Caco-2 (cell line): ENCODE measurements at regions not wholly inside any gene's neighbourhood (a gene's known extent, or its start where the extent isn't known, plus 50 kb on each side); places are given as distances from the start of the nearest gene placed in this dataset.

Experiments
- BruUV-seq: library from RNA; stranded (reverse); fragments of 400-500 nt; replicated peaks from 2 replicates; lab custom pipeline; 2021; lab: Mats Ljungman, UMichigan
- CTCF ChIA-PET: fragments of 300-600 bp; sonication (Branson Sonifier 250); formaldehyde crosslinking; loops from one replicate; lab custom pipeline; 2022; ENCODE audit warnings: antibody characterized with exemption; lab: Charles Lee
- POLR2A ChIA-PET: fragments of 300-600 bp; sonication (Branson Sonifier 250); formaldehyde crosslinking; loops from one replicate; lab custom pipeline; 2022; ENCODE audit warnings: antibody characterized with exemption; lab: Charles Lee
- DNase-seq, 2 experiments: peaks; one replicate each; pipeline versions ENCODE4 v3.0.0 to v3.0.0-alpha.2; 2020 to 2022
- H3K27me3 ChIP-seq: replicated peaks from 2 replicates; pipeline ENCODE4 v1.6.0; 2011; ENCODE audit warnings: low read length; ENCODE audit not compliant: control insufficient read depth, insufficient read depth
- H3K36me3 ChIP-seq: 2 replicates; pipeline ENCODE4 v1.5.1; 2011; ENCODE audit warnings: low read length; ENCODE audit not compliant: control insufficient read depth, insufficient read depth
- H3K4me1 ChIP-seq: fragments of 250-450 bp; sonication (Bioruptor Pico); 2 replicates; pipeline ENCODE4 v1.5.1; 2020; ENCODE audit warnings: mild to moderate bottlenecking
- H3K4me3 ChIP-seq: 2 replicates; pipeline ENCODE4 v1.5.1; 2011; ENCODE audit warnings: low read depth, mild to moderate bottlenecking, control low read depth, low read length
- H3K9me3 ChIP-seq: fragments of 250-450 bp; sonication (Bioruptor Pico); 2 replicates; pipeline ENCODE4 v1.5.1; 2020; ENCODE audit warnings: mild to moderate bottlenecking, moderate library complexity
- H3K27ac Mint-ChIP-seq: one replicate; pipeline ENCODE4 v1.8.0; 2022; ENCODE audit warnings: mixed read lengths; ENCODE audit not compliant: unreplicated experiment
- H3K27me3 Mint-ChIP-seq: one replicate; pipeline ENCODE4 v1.8.0; 2022; ENCODE audit warnings: mixed read lengths; ENCODE audit not compliant: insufficient read depth, unreplicated experiment
- H3K36me3 Mint-ChIP-seq: one replicate; pipeline ENCODE4 v1.8.0; 2022; ENCODE audit warnings: mild to moderate bottlenecking, mixed read lengths; ENCODE audit not compliant: insufficient read depth, unreplicated experiment
- H3K4me1 Mint-ChIP-seq: one replicate; pipeline ENCODE4 v1.8.0; 2022; ENCODE audit warnings: low read depth, mixed read lengths; ENCODE audit not compliant: unreplicated experiment
- H3K4me3 Mint-ChIP-seq: one replicate; pipeline ENCODE4 v1.8.0; 2022; ENCODE audit warnings: mild to moderate bottlenecking, moderate library complexity, mixed read lengths; ENCODE audit not compliant: unreplicated experiment
- H3K9me3 Mint-ChIP-seq: one replicate; pipeline ENCODE4 v1.8.0; 2022; ENCODE audit warnings: mixed read lengths; ENCODE audit not compliant: unreplicated experiment
- CTCF ChIP-seq, 2 experiments: fragments of 200-600 bp in 1 of 2; IDR thresholded peaks; 1 replicate in 1 of 2; 2 replicates in 1 of 2; pipeline versions ENCODE4 v1.5.1 to v1.8.0; 2011 to 2022; ENCODE audit warnings: antibody characterized with exemption in 1 of 2, control low read depth in 1 of 2, inconsistent platforms in 1 of 2, low read depth in 1 of 2, low read length in 1 of 2, mild to moderate bottlenecking in 1 of 2, moderate library complexity in 1 of 2; ENCODE audit not compliant: insufficient read depth in 1 of 2, severe bottlenecking in 1 of 2, unreplicated experiment in 1 of 2
- intact Hi-C: fragments of 100-400 bp; cut with micrococcal nuclease; formaldehyde crosslinking; loops from one replicate; pipeline ENCODE4 v1.10.0; 2022; ENCODE audit not compliant: unreplicated experiment

GRCh38 chr15:87369269-87369668, 887.3 kb downstream of the NTRK3 start:
- Mint-ChIP-seq H3K9me3 (peaks cover 12% of the 10 kb centered on the region), H3K27ac (peak overlapping the region; percentile 81)

GRCh38 chr15:87368511-87368910, 888.0 kb downstream of the NTRK3 start:
- ChIA-PET POLR2A (no interaction called here), CTCF (no interaction called here)
- Histone ChIP-seq H3K9me3 (peaks cover 16% of the 10 kb centered on the region), H3K4me3 (no peak overlapping the region), H3K4me1 (peaks cover 23% of the 10 kb centered on the region), H3K36me3 (no peaks in the 10 kb centered on the region), H3K27me3 (no peaks in the 10 kb centered on the region)
- H3K27ac Mint-ChIP-seq, result peak overlapping the region; percentile 81
- intact Hi-C loops, result no loop called here
- BruUV-seq, result no TSS peak
- peaks cover 12% of the 10 kb centered on the region for H3K9me3 Mint-ChIP-seq
- no peak overlapping the region for H3K4me3 Mint-ChIP-seq
- no peaks in the 10 kb centered on the region for H3K4me1 Mint-ChIP-seq
- no peaks in the 10 kb centered on the region for H3K36me3 Mint-ChIP-seq
- DNase-seq, result peak in 1 of 2 experiments; percentile 32
- no peaks in the 10 kb centered on the region for H3K27me3 Mint-ChIP-seq
- TF ChIP-seq CTCF (IDR thresholded peaks at IDR 0.05; ENCODE audit: insufficient read depth in 1 of 2, low read depth in 1 of 2, low read length in 1 of 2, severe bottlenecking in 1 of 2, unreplicated experiment in 1 of 2), result no peak

More at GRCh38 chr15:87369269-87369668, 887.3 kb downstream of the NTRK3 start:
- Mint-ChIP-seq H3K27me3 (no peaks in the 10 kb centered on the region), H3K36me3 (no peaks in the 10 kb centered on the region), H3K4me3 (no peak overlapping the region), H3K4me1 (no peaks in the 10 kb centered on the region)
- intact Hi-C loops, result no loop called here
- BruUV-seq, result no TSS peak
- Histone ChIP-seq H3K9me3 (peaks cover 16% of the 10 kb centered on the region), H3K4me3 (no peak overlapping the region), H3K27me3 (no peaks in the 10 kb centered on the region), H3K36me3 (no peaks in the 10 kb centered on the region), H3K4me1 (peaks cover 23% of the 10 kb centered on the region)
- ChIA-PET POLR2A (no interaction called here), CTCF (no interaction called here)
- TF ChIP-seq CTCF (IDR thresholded peaks at IDR 0.05; ENCODE audit: insufficient read depth in 1 of 2, low read depth in 1 of 2, low read length in 1 of 2, severe bottlenecking in 1 of 2, unreplicated experiment in 1 of 2), result no peak
- peak in 1 of 2 experiments; percentile 1 for DNase-seq

- no TSS peak for BruUV-seq
- Histone ChIP-seq H3K27me3 (no peaks in the 10 kb centered on the region), H3K4me3 (no peak overlapping the region), H3K4me1 (peaks cover 23% of the 10 kb centered on the region), H3K36me3 (no peaks in the 10 kb centered on the region), H3K9me3 (peaks cover 5% of the 10 kb centered on the region; the same call in 1 of the 2 replicates)
- no peak overlapping the region for H3K4me3 Mint-ChIP-seq
- H3K27me3 Mint-ChIP-seq, result no peaks in the 10 kb centered on the region
- peaks cover 8% of the 10 kb centered on the region for H3K9me3 Mint-ChIP-seq
- CTCF ChIA-PET, result no interaction called here
- DNase-seq, result no peak
- H3K4me1 Mint-ChIP-seq, result no peaks in the 10 kb centered on the region
- no peak for TF ChIP-seq CTCF (IDR thresholded peaks at IDR 0.05; ENCODE audit: insufficient read depth in 1 of 2, low read depth in 1 of 2, low read length in 1 of 2, severe bottlenecking in 1 of 2, unreplicated experiment in 1 of 2)
- H3K36me3 Mint-ChIP-seq, result no peaks in the 10 kb centered on the region
- H3K27ac Mint-ChIP-seq, result no peak overlapping the region
- intact Hi-C loops, result no loop called here
- POLR2A ChIA-PET, result no interaction called here
These were observed 891.4 kb downstream of the NTRK3 start for GRCh38 chr15:87365186-87365585.
